Activated CD8-positive, alpha-beta T cell treated with anti-CD3 and anti-CD28 coated beads for 36 hours (primary cell): ENCODE measurements at regions not wholly inside any gene's neighbourhood (a gene's known extent, or its start where the extent isn't known, plus 50 kb on each side); places are given as distances from the start of the nearest gene placed in this dataset.

ENCODE experiments used
- ATAC-seq: fragments of 200-7000 bp; cut with Tn5 transposase; one replicate; pipeline ENCODE4 v1.10.0; 2021; ENCODE audit warnings: mild to moderate bottlenecking, moderate library complexity
- CTCF ChIA-PET: fragments of 350-600 bp; sonication (Branson Sonifier 250); formaldehyde crosslinking; loops from one replicate; lab custom pipeline; 2021; ENCODE audit warnings: antibody characterized with exemption; lab: Charles Lee
- POLR2A ChIA-PET: fragments of 350-600 bp; sonication (Branson Sonifier 250); formaldehyde crosslinking; loops from one replicate; lab custom pipeline; 2021; ENCODE audit warnings: antibody characterized with exemption; lab: Charles Lee
- DNase-seq: peaks from one replicate; pipeline ENCODE4 v3.0.0-alpha.2; 2020
- H3K27ac Mint-ChIP-seq: one replicate; pipeline ENCODE4 v1.8.0; 2021; ENCODE audit warnings: mild to moderate bottlenecking, mixed read lengths
- H3K27me3 Mint-ChIP-seq: one replicate; pipeline ENCODE4 v1.8.0; 2021; ENCODE audit warnings: mixed read lengths
- H3K36me3 Mint-ChIP-seq: one replicate; pipeline ENCODE4 v1.8.0; 2021; ENCODE audit warnings: low read depth, mixed read lengths
- H3K4me1 Mint-ChIP-seq: one replicate; pipeline ENCODE4 v1.8.0; 2021; ENCODE audit warnings: low read depth, mixed read lengths
- H3K4me3 Mint-ChIP-seq: one replicate; pipeline ENCODE4 v1.8.0; 2021; ENCODE audit warnings: mild to moderate bottlenecking, moderate library complexity, mixed read lengths
- H3K9me3 Mint-ChIP-seq: one replicate; pipeline ENCODE4 v1.8.0; 2021; ENCODE audit warnings: mixed read lengths
- CTCF ChIP-seq: fragments of 200-600 bp; IDR thresholded peaks from one replicate; pipeline ENCODE4 v1.8.0; 2022; ENCODE audit warnings: antibody characterized with exemption, mild to moderate bottlenecking
- intact Hi-C: fragments of 100-400 bp; cut with micrococcal nuclease; formaldehyde crosslinking; loops from one replicate; pipeline ENCODE4 v1.10.0; 2022

GRCh38 chr5:2491846-2492245, 259.6 kb downstream of the IRX2 start:
- ATAC-seq (no peak), DNase-seq (no peak)
- CTCF ChIA-PET = no interaction called here
- no peaks in the 10 kb centered on the region for H3K36me3 Mint-ChIP-seq
- H3K4me3 Mint-ChIP-seq = no peak overlapping the region
- H3K27me3 Mint-ChIP-seq = no peaks in the 10 kb centered on the region
- H3K27ac Mint-ChIP-seq = no peak overlapping the region
- no peak for TF ChIP-seq CTCF
- POLR2A ChIA-PET = no interaction called here
- intact Hi-C loops = no loop called here
- H3K9me3 Mint-ChIP-seq = no peaks in the 10 kb centered on the region
- no peaks in the 10 kb centered on the region for H3K4me1 Mint-ChIP-seq

- ChIA-PET POLR2A (no interaction called here), CTCF (no interaction called here)
- Mint-ChIP-seq H3K4me1 (no peaks in the 10 kb centered on the region), H3K36me3 (no peaks in the 10 kb centered on the region), H3K9me3 (peaks cover 1% of the 10 kb centered on the region), H3K4me3 (no peak overlapping the region), H3K27ac (no peak overlapping the region), H3K27me3 (no peaks in the 10 kb centered on the region)
- intact Hi-C loops = no loop called here
- no peak for ATAC-seq
- DNase-seq = no peak
- TF ChIP-seq CTCF = no peak
Measured at GRCh38 chr5:2489306-2489705, 262.2 kb downstream of the IRX2 start.

- intact Hi-C loops = no loop called here
- no peaks in the 10 kb centered on the region for H3K27me3 Mint-ChIP-seq
- ATAC-seq = no peak
- no peak overlapping the region for H3K4me3 Mint-ChIP-seq
- no peaks in the 10 kb centered on the region for H3K36me3 Mint-ChIP-seq
- no peak overlapping the region for H3K27ac Mint-ChIP-seq
- TF ChIP-seq CTCF = no peak
- peaks cover 1% of the 10 kb centered on the region for H3K9me3 Mint-ChIP-seq
- CTCF ChIA-PET = no interaction called here
- POLR2A ChIA-PET = no interaction called here
- no peaks in the 10 kb centered on the region for H3K4me1 Mint-ChIP-seq
- DNase-seq = no peak
Measured at GRCh38 chr5:2488593-2488992, 262.9 kb downstream of the IRX2 start.

- intact Hi-C loops = no loop called here
- H3K4me3 Mint-ChIP-seq = no peak overlapping the region
- no peak for TF ChIP-seq CTCF
- H3K27me3 Mint-ChIP-seq = no peaks in the 10 kb centered on the region
- ChIA-PET POLR2A (no interaction called here), CTCF (no interaction called here)
- no peaks in the 10 kb centered on the region for H3K36me3 Mint-ChIP-seq
- H3K27ac Mint-ChIP-seq = no peak overlapping the region
- no peak for ATAC-seq
- H3K9me3 Mint-ChIP-seq = peaks cover 7% of the 10 kb centered on the region
- DNase-seq = no peak
- no peaks in the 10 kb centered on the region for H3K4me1 Mint-ChIP-seq
Measured at GRCh38 chr5:2487152-2487763, 264.2 kb downstream of the IRX2 start.

- ATAC-seq (no peak), DNase-seq (no peak)
- no peak overlapping the region for H3K27ac Mint-ChIP-seq
- H3K36me3 Mint-ChIP-seq = no peaks in the 10 kb centered on the region
- TF ChIP-seq CTCF = no peak
- H3K4me1 Mint-ChIP-seq = no peaks in the 10 kb centered on the region
- H3K4me3 Mint-ChIP-seq = no peak overlapping the region
- H3K9me3 Mint-ChIP-seq = peaks cover 14% of the 10 kb centered on the region
- intact Hi-C loops = no loop called here
- H3K27me3 Mint-ChIP-seq = no peaks in the 10 kb centered on the region
- POLR2A ChIA-PET = no interaction called here
- CTCF ChIA-PET = no interaction called here
Measured at GRCh38 chr5:2486373-2486772, 265.1 kb downstream of the IRX2 start.
